ENCODE measurements at regions not wholly inside any gene's neighbourhood (a gene's known extent, or its start where the extent isn't known, plus 50 kb on each side); places are given as distances from the start of the nearest gene placed in this dataset.

- no peak for TF ChIP-seq TAF1 (IDR thresholded peaks at IDR 0.05; ENCODE audit: low read depth, low read length)
These were observed 211.9 kb upstream of the NR3C2 start (continued) for GRCh38 chr4:148654131-148654530.

GRCh38 chr4:148653681-148654080, 211.5 kb upstream of the NR3C2 start:
- H3K4ac ChIP-seq (replicated peaks; ENCODE audit: insufficient read length, low read depth, low read length), result no peak overlapping the region
- H4K20me1 ChIP-seq (replicated peaks in 1 of 2; ENCODE audit: control insufficient read depth in 1 of 2, insufficient read depth in 2 of 2, low read length in 2 of 2), result no peaks in the 10 kb centered on the region
- H4K91ac ChIP-seq (replicated peaks; ENCODE audit: insufficient read length, low read length), result no peak overlapping the region
- no peak overlapping the region for H2AK5ac ChIP-seq (ENCODE audit: low read depth, low read length)
- no peak overlapping the region for H3K18ac ChIP-seq (ENCODE audit: extremely low read depth, low read length)
- no peak overlapping the region for H3K4me2 ChIP-seq (ENCODE audit: insufficient read depth in 1 of 2, low read depth in 2 of 2, low read length in 2 of 2)
- H4K5ac ChIP-seq (ENCODE audit: insufficient read length, low read depth, low read length), result no peak overlapping the region
- POLR2A ChIA-PET (ENCODE audit: partially characterized antibody), result no interaction called here
- H3K9ac ChIP-seq (replicated peaks in 1 of 4; ENCODE audit: extremely low read depth in 1 of 4, low read depth in 3 of 4, low read length in 3 of 4), result no peak overlapping the region
- CTCF ChIA-PET (ENCODE audit: partially characterized antibody), result no interaction called here
- H3K9me3 ChIP-seq (ENCODE audit: insufficient read depth in 2 of 2, low read depth in 1 of 2, low read length in 1 of 2), result no peaks in the 10 kb centered on the region
- H4K8ac ChIP-seq (ENCODE audit: extremely low read depth, insufficient read depth, low read length), result no peak overlapping the region
- H3K23me2 ChIP-seq (ENCODE audit: low read depth, low read length), result no peaks in the 10 kb centered on the region
- no peaks in the 10 kb centered on the region for H3K36me3 ChIP-seq (ENCODE audit: control insufficient read depth in 2 of 4, insufficient read depth in 4 of 4, low read length in 3 of 4)
- H3K27me3 ChIP-seq (replicated peaks in 1 of 4; ENCODE audit: control insufficient read depth in 3 of 4, extremely low read depth in 1 of 4, insufficient read depth in 3 of 4, low read length in 3 of 4), result no peaks in the 10 kb centered on the region
- H3K56ac ChIP-seq (replicated peaks; ENCODE audit: insufficient read length, low read depth, low read length), result no peak overlapping the region
- DNase-seq (ENCODE audit: low read depth in 1 of 2, low spot score in 2 of 2) (no peak), FAIRE-seq (no peak)
- no peak overlapping the region for H3K23ac ChIP-seq (ENCODE audit: insufficient read length)
- H2BK15ac ChIP-seq (ENCODE audit: low read length), result no peak overlapping the region
- no peak overlapping the region for H2BK12ac ChIP-seq (ENCODE audit: low read depth, low read length)
- H2BK120ac ChIP-seq (replicated peaks; ENCODE audit: low read depth, low read length), result no peak overlapping the region
- no peak overlapping the region for H3K27ac ChIP-seq (ENCODE audit: low read depth, low read length)
- H3K4me3 ChIP-seq (ENCODE audit: extremely low read depth in 1 of 4, insufficient read depth in 2 of 4, low read depth in 3 of 4, low read length in 4 of 4), result no peak overlapping the region
- peaks cover 0 to 3% (median 0%) of the 10 kb centered on the region in 4 experiments; a peak in 2 of 7 replicates for H3K4me1 ChIP-seq (replicated peaks in 1 of 4; ENCODE audit: control insufficient read depth in 3 of 4, insufficient read depth in 4 of 4, low read length in 3 of 4)
- H3K14ac ChIP-seq (ENCODE audit: insufficient read length), result no peak overlapping the region
- H3K79me2 ChIP-seq (ENCODE audit: control insufficient read depth in 1 of 2, insufficient read depth in 2 of 2, low read length in 2 of 2), result no peaks in the 10 kb centered on the region
- no peaks in the 10 kb centered on the region for H3K79me1 ChIP-seq (ENCODE audit: low read depth, low read length)
- H2BK5ac ChIP-seq (ENCODE audit: low read depth, low read length), result no peak overlapping the region
- H2AFZ ChIP-seq (ENCODE audit: low read length), result no peak overlapping the region
- no peak overlapping the region for H2BK20ac ChIP-seq (ENCODE audit: low read length)
- 81% methylated on average over 4 of the region's 4 CpGs; no CpG with 5 or more reads in 1 of the 2 experiments for WGBS, 2 experiments (ENCODE audit: extremely low coverage in 1 of 2, insufficient coverage in 1 of 2, insufficient read length in 1 of 2, insufficient replicate concordance in 2 of 2, low coverage in 1 of 2, low lambda C conversion rate in 2 of 2, missing lambda C conversion rate in 1 of 2)
- TF ChIP-seq CTBP2 (IDR thresholded peaks at IDR 0.05; ENCODE audit: borderline replicate concordance, insufficient read depth, insufficient read length, low read length), result no peak
- TF ChIP-seq CHD1 (IDR thresholded peaks at IDR 0.05; ENCODE audit: low read depth, low read length), result no peak
- TF ChIP-seq TBP (IDR thresholded peaks at IDR 0.05; ENCODE audit: low read depth, low read length), result no peak
- TF ChIP-seq RFX5 (IDR thresholded peaks at IDR 0.05; ENCODE audit: borderline replicate concordance, low read depth, low read length), result no peak
- TF ChIP-seq ZNF274 (IDR thresholded peaks at IDR 0.05; ENCODE audit: borderline replicate concordance, extremely low read depth, low read length), result no peak

Data from H1 (cell line).